Vagina (tissue), 2 donors: ENCODE measurements at regions not wholly inside any gene's neighbourhood (a gene's known extent, or its start where the extent isn't known, plus 50 kb on each side); places are given as distances from the start of the nearest gene placed in this dataset.

ENCODE experiments used
- POLR2A ChIP-seq, 2 donors: fragments of 450-650 bp; IDR thresholded peaks; one replicate each; pipeline ENCODE4 v1.6.1; 2017; ENCODE audit warnings: antibody characterized with exemption in 2 of 2, mild to moderate bottlenecking in 2 of 2, moderate library complexity in 2 of 2
- POLR2AphosphoS5 ChIP-seq, 2 donors: sonication (generic); formaldehyde crosslinking; IDR thresholded peaks; one replicate each; pipeline ENCODE4 v1.9.0; 2017; ENCODE audit warnings: antibody characterized with exemption in 2 of 2, mild to moderate bottlenecking in 2 of 2, low read depth in 1 of 2; ENCODE audit not compliant: insufficient read depth in 1 of 2
- TF ChIP-seq, protein P1 (sequence below), 3 experiments: fragments of 450-650 bp in 2 of 3; fragments of 200-600 bp in 1 of 3; sonication (generic) in 1 of 3; IDR thresholded peaks; one replicate each; pipeline ENCODE4 v1.5.1; 2017 to 2019; ENCODE audit warnings: antibody characterized with exemption in 3 of 3, mild to moderate bottlenecking in 2 of 3, moderate library complexity in 2 of 3

DNA sequence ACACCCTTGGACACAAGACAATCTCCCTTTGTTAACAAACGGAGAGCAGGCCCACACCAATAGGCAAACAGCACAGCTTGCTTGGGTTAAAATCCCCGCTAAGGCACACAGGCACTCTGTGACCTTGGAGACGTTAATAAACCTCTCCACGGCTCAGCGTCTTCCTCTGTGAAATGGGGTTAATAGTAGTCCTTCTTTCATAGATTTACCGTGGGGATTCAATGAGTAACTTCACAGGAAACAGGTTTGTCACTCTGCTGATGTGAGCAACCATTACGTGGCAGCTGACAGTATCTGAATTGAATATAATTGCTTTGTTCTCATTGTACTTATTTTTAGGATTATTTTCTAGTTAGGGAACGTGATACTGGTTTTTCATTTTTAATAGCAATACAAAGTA lies 65.2 kb upstream of the ADRA1B start:
- TF ChIP-seq, protein P1, sequence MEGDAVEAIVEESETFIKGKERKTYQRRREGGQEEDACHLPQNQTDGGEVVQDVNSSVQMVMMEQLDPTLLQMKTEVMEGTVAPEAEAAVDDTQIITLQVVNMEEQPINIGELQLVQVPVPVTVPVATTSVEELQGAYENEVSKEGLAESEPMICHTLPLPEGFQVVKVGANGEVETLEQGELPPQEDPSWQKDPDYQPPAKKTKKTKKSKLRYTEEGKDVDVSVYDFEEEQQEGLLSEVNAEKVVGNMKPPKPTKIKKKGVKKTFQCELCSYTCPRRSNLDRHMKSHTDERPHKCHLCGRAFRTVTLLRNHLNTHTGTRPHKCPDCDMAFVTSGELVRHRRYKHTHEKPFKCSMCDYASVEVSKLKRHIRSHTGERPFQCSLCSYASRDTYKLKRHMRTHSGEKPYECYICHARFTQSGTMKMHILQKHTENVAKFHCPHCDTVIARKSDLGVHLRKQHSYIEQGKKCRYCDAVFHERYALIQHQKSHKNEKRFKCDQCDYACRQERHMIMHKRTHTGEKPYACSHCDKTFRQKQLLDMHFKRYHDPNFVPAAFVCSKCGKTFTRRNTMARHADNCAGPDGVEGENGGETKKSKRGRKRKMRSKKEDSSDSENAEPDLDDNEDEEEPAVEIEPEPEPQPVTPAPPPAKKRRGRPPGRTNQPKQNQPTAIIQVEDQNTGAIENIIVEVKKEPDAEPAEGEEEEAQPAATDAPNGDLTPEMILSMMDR (IDR thresholded peaks at IDR 0.05) = no peak
- TF ChIP-seq POLR2A (IDR thresholded peaks at IDR 0.05) (no peak), POLR2AphosphoS5 (IDR thresholded peaks at IDR 0.05; ENCODE audit: insufficient read depth in 1 of 2, low read depth in 1 of 2) (no peak)
